ENCODE measurements at regions not wholly inside any gene's neighbourhood (a gene's known extent, or its start where the extent isn't known, plus 50 kb on each side); places are given as distances from the start of the nearest gene placed in this dataset.

GRCh38 chr5:173472784-173473278, 143.6 kb downstream of the BOD1 start:
- no peaks in the 10 kb centered on the region for H3K36me3 ChIP-seq (ENCODE audit: control insufficient read depth in 2 of 2, extremely low read depth in 1 of 2, insufficient read depth in 2 of 2, low read length in 2 of 2)
- CTCF ChIA-PET = interaction anchor here (1.0 to 1.5 kb wide), 6 partner anchors 12 to 178 kb away, joined by 3 to 7 read pairs (median 4); no protein-coding TSS in a partner anchor
- H3K9ac ChIP-seq (replicated peaks; ENCODE audit: extremely low read depth, insufficient read depth, low read length) = no peak overlapping the region
- dilution Hi-C loops (cut with MboI; ENCODE audit: extremely low pct_ligation_motif_present, low sequenced_read_pairs) (no loop called here), intact Hi-C loops (cut with micrococcal nuclease) (no loop called here)
- no peaks in the 10 kb centered on the region for H3K9me1 ChIP-seq (replicated peaks; ENCODE audit: control insufficient read depth, extremely low read depth, insufficient read depth, low read length)
- no peaks in the 10 kb centered on the region for H3K27me3 ChIP-seq (ENCODE audit: control insufficient read depth in 2 of 2, insufficient read depth in 2 of 2, low read length in 2 of 2)
- DNase-seq (ENCODE audit: low read depth, low spot score) (no peak), FAIRE-seq (no peak)
- H3K79me2 ChIP-seq (ENCODE audit: control insufficient read depth, insufficient read depth, low read length) = no peaks in the 10 kb centered on the region
- no peak overlapping the region for H2AFZ ChIP-seq (ENCODE audit: low read depth, low read length)
- H4K20me1 ChIP-seq (replicated peaks; ENCODE audit: control insufficient read depth, extremely low read depth, insufficient read depth, low read length) = no peaks in the 10 kb centered on the region
- no peak overlapping the region for H3K27ac ChIP-seq (ENCODE audit: insufficient read depth, low read depth, low read length)
- H3K4me3 ChIP-seq (replicated peaks in 1 of 3; ENCODE audit: insufficient read depth in 1 of 3, low read depth in 1 of 3, low read length in 3 of 3) = no peak overlapping the region
- H3K4me2 ChIP-seq (ENCODE audit: insufficient read depth, low read length) = no peak overlapping the region
- H3K9me3 ChIP-seq (replicated peaks; ENCODE audit: control insufficient read depth, insufficient read depth, low read length) = no peaks in the 10 kb centered on the region
- BruUV-seq (replicated peaks) = no TSS peak
- POLR2A ChIA-PET = no interaction called here
- TF ChIP-seq MYC (IDR thresholded peaks at IDR 0.05; ENCODE audit: low read depth, low read length) = no peak
- TF ChIP-seq GATA2 (IDR thresholded peaks at IDR 0.05; ENCODE audit: insufficient read depth, insufficient read length, low read depth, low read length) = no peak
- TF ChIP-seq FOS (IDR thresholded peaks at IDR 0.05; ENCODE audit: borderline replicate concordance, insufficient read depth, low read length) = no peak
- no peak for TF ChIP-seq POLR2A (IDR thresholded peaks at IDR 0.05; ENCODE audit: low read depth, low read length)
- no peak for TF ChIP-seq JUN (IDR thresholded peaks at IDR 0.05; ENCODE audit: borderline replicate concordance, insufficient read depth, insufficient read length, low read depth)
- TF ChIP-seq MAX (IDR thresholded peaks at IDR 0.05; ENCODE audit: insufficient read depth, insufficient read length) = no peak
- no peak for TF ChIP-seq CTCF (IDR thresholded peaks at IDR 0.05; ENCODE audit: extremely low read depth in 1 of 2, insufficient read depth in 1 of 2, low read depth in 1 of 2, low read length in 2 of 2)
- TF ChIP-seq POLR2AphosphoS5 (IDR thresholded peaks at IDR 0.05; ENCODE audit: insufficient read depth, low read depth, low read length) = no peak
- TF ChIP-seq EZH2 (IDR thresholded peaks at IDR 0.05; ENCODE audit: borderline replicate concordance, low read depth, low read length, severe bottlenecking) = no peak
- H3K4me1 ChIP-seq (ENCODE audit: control insufficient read depth, extremely low read depth, insufficient read depth, low read length) = peaks cover 4% of the 10 kb centered on the region
